ENCODE measurements at regions not wholly inside any gene's neighbourhood (a gene's known extent, or its start where the extent isn't known, plus 50 kb on each side); places are given as distances from the start of the nearest gene placed in this dataset.
"Not testable (repeated sequence)": the region's sequence is repeated elsewhere in the genome, so short reads cannot be mapped to it uniquely, and the experiment has no call there.

DNA sequence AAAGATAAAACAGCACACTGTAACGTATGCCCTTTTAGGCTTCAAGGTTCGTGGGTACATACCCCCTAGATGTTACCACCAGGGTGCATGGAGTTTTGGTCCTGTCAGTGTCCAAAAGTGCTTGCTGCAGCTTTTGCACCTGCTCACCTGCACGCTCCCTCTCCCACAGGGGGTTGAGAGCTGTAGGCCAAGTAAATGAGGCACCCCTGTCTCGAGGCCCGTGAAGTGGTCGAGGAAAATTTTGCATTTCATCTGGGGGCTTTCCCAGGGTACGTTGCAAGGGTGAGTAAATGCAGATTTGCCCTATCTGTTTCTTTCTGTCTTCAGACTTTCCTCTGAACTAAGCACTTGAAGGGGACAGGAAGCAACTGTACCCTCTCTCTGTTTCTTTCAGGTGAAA is 136.0 kb downstream of the THBS2 start:
- no peak for DNase-seq
- no peaks in the 10 kb centered on the region for H3K4me1 ChIP-seq (ENCODE audit: low read length)
- no peaks in the 10 kb centered on the region for H3F3A ChIP-seq (ENCODE audit: insufficient read depth, low read length)
- TF ChIP-seq CTCF (IDR thresholded peaks at IDR 0.05; ENCODE audit: low read length) (no peak), EZH2phosphoT487 (IDR thresholded peaks at IDR 0.05; ENCODE audit: low read length) (no peak), EZH2 (optimal IDR thresholded peaks at IDR 0.05; ENCODE audit: low read depth, low read length) (no peak)
- no peak overlapping the region for H3K4me2 ChIP-seq (ENCODE audit: low read depth, low read length)
- no peak overlapping the region for H2AFZ ChIP-seq (ENCODE audit: low read length)
- H3K27me3 ChIP-seq (replicated peaks; ENCODE audit: insufficient read depth, low read length): no peaks in the 10 kb centered on the region
- H3K9me3 ChIP-seq (replicated peaks; ENCODE audit: insufficient read depth, low read length): no peaks in the 10 kb centered on the region
- H3K4me3 ChIP-seq (ENCODE audit: low read length): no peak overlapping the region
- H3K9me2 ChIP-seq (replicated peaks; ENCODE audit: insufficient read depth, low read length): no peaks in the 10 kb centered on the region
- H3K9ac ChIP-seq (ENCODE audit: low read length): no peak overlapping the region
- no peak overlapping the region for H3K27ac ChIP-seq (ENCODE audit: low read length)
- H4K20me1 ChIP-seq (ENCODE audit: insufficient read depth, low read length): no peaks in the 10 kb centered on the region
- no peaks in the 10 kb centered on the region for H3K36me3 ChIP-seq (replicated peaks; ENCODE audit: insufficient read depth, low read length)
- H3K79me2 ChIP-seq (ENCODE audit: low read length): no peaks in the 10 kb centered on the region

DNA sequence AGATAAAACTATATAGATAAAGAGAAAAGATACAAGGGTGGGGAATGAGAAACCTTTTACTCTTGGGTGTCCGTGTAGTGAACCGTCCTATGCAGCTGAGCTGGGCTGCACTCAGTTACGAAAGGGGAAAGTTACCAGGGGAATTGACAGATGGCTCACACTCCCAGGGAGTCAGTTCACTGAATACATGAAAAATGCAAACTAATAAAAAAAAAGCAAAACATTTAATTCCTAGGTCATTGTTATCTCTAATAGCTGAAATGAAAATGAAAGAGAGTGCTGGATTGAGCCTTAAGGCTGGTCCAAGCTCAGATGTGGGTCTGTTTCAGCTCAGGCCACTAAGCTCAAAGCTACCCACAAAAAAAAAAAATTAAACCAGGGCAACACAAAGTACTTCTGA is 138.0 kb downstream of the THBS2 start:
- Histone ChIP-seq H3K27me3 (replicated peaks; ENCODE audit: insufficient read depth, low read length) (no peaks in the 10 kb centered on the region), H3K4me3 (ENCODE audit: low read length) (no peak overlapping the region), H3K27ac (ENCODE audit: low read length) (no peak overlapping the region), H3K9ac (ENCODE audit: low read length) (no peak overlapping the region), H3K4me2 (ENCODE audit: low read depth, low read length) (no peak overlapping the region), H3K36me3 (replicated peaks; ENCODE audit: insufficient read depth, low read length) (no peaks in the 10 kb centered on the region), H3K9me2 (replicated peaks; ENCODE audit: insufficient read depth, low read length) (no peaks in the 10 kb centered on the region), H3F3A (ENCODE audit: insufficient read depth, low read length) (no peaks in the 10 kb centered on the region), H3K9me3 (replicated peaks; ENCODE audit: insufficient read depth, low read length) (no peaks in the 10 kb centered on the region), H2AFZ (ENCODE audit: low read length) (no peak overlapping the region), H4K20me1 (ENCODE audit: insufficient read depth, low read length) (no peaks in the 10 kb centered on the region), H3K79me2 (ENCODE audit: low read length) (no peaks in the 10 kb centered on the region), H3K4me1 (ENCODE audit: low read length) (no peaks in the 10 kb centered on the region)
- DNase-seq: no peak
- TF ChIP-seq EZH2 (optimal IDR thresholded peaks at IDR 0.05; ENCODE audit: low read depth, low read length) (no peak), EZH2phosphoT487 (IDR thresholded peaks at IDR 0.05; ENCODE audit: low read length) (no peak), CTCF (IDR thresholded peaks at IDR 0.05; ENCODE audit: low read length) (no peak)

DNA sequence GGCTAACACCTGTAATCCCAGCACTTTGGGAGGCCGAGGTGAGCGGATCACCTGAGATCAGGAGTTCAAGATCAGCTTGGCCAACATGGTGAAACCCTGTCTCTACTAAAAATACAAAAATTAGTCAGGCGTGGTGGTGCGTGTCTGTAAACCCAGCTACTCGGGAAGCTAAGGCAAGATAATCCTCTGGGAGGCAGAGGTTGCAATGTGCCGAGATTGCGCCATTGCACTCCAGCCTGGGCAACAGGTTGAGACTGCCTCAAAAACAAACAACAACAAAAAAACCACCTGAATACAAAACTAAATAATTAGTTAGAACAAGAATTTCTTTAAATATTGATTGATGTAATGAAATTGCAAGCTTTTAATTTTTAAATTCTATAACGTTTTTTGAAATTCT is 139.0 kb downstream of the THBS2 start:
- H4K20me1 ChIP-seq (ENCODE audit: insufficient read depth, low read length); H3K27ac ChIP-seq (ENCODE audit: low read length); H3F3A ChIP-seq (ENCODE audit: insufficient read depth, low read length); H3K36me3 ChIP-seq (replicated peaks; ENCODE audit: insufficient read depth, low read length); H3K79me2 ChIP-seq (ENCODE audit: low read length); H3K4me3 ChIP-seq (ENCODE audit: low read length); H3K4me1 ChIP-seq (ENCODE audit: low read length); DNase-seq; H3K9ac ChIP-seq (ENCODE audit: low read length); H3K27me3 ChIP-seq (replicated peaks; ENCODE audit: insufficient read depth, low read length); H2AFZ ChIP-seq (ENCODE audit: low read length); H3K4me2 ChIP-seq (ENCODE audit: low read depth, low read length); H3K9me3 ChIP-seq (replicated peaks; ENCODE audit: insufficient read depth, low read length); H3K9me2 ChIP-seq (replicated peaks; ENCODE audit: insufficient read depth, low read length): not testable (repeated sequence)

- Histone ChIP-seq H3F3A (ENCODE audit: insufficient read depth, low read length) (no peaks in the 10 kb centered on the region), H3K4me2 (ENCODE audit: low read depth, low read length) (no peak overlapping the region), H3K9ac (ENCODE audit: low read length) (no peak overlapping the region), H2AFZ (ENCODE audit: low read length) (no peak overlapping the region), H3K79me2 (ENCODE audit: low read length) (no peaks in the 10 kb centered on the region), H4K20me1 (ENCODE audit: insufficient read depth, low read length) (no peaks in the 10 kb centered on the region), H3K36me3 (replicated peaks; ENCODE audit: insufficient read depth, low read length) (no peaks in the 10 kb centered on the region), H3K9me2 (replicated peaks; ENCODE audit: insufficient read depth, low read length) (no peaks in the 10 kb centered on the region), H3K9me3 (replicated peaks; ENCODE audit: insufficient read depth, low read length) (no peaks in the 10 kb centered on the region), H3K4me3 (ENCODE audit: low read length) (no peak overlapping the region), H3K4me1 (ENCODE audit: low read length) (no peaks in the 10 kb centered on the region), H3K27ac (ENCODE audit: low read length) (no peak overlapping the region), H3K27me3 (replicated peaks; ENCODE audit: insufficient read depth, low read length) (no peaks in the 10 kb centered on the region)
- no peak for DNase-seq
- TF ChIP-seq EZH2phosphoT487 (IDR thresholded peaks at IDR 0.05; ENCODE audit: low read length) (no peak), EZH2 (optimal IDR thresholded peaks at IDR 0.05; ENCODE audit: low read depth, low read length) (no peak), CTCF (IDR thresholded peaks at IDR 0.05; ENCODE audit: low read length) (no peak)
Observed at GRCh38 chr6:169112483-169113320, 140.9 kb downstream of the THBS2 start.
